BJ (cell line): ENCODE measurements at regions not wholly inside any gene's neighbourhood (a gene's known extent, or its start where the extent isn't known, plus 50 kb on each side); places are given as distances from the start of the nearest gene placed in this dataset.

Experiments used
- CTCF ChIA-PET: fragments of 350-600 bp; formaldehyde crosslinking; extraction: SDS; loops from one replicate; lab custom pipeline; 2021; ENCODE audit warnings: antibody characterized with exemption, inconsistent platforms; lab: Yijun Ruan, JAX
- POLR2A ChIA-PET: fragments of 300-600 bp; sonication (Branson Sonifier 250); formaldehyde crosslinking; extraction: SDS; loops from one replicate; lab custom pipeline; 2021; ENCODE audit warnings: antibody characterized with exemption; lab: Charles Lee
- DNase-seq: peaks from one replicate; pipeline ENCODE4 v3.0.0-alpha.2; 2011; ENCODE audit warnings: low read depth
- H3K27me3 ChIP-seq: 2 replicates; pipeline ENCODE4 v1.6.0; 2011; ENCODE audit warnings: low read length; ENCODE audit not compliant: control insufficient read depth, insufficient read depth
- H3K36me3 ChIP-seq: 2 replicates; pipeline ENCODE4 v1.5.1; 2011; ENCODE audit warnings: low read length; ENCODE audit not compliant: control insufficient read depth, insufficient read depth
- H3K4me3 ChIP-seq: 2 replicates; pipeline ENCODE4 v1.5.1; 2011; ENCODE audit warnings: low read depth, mild to moderate bottlenecking, control low read depth, low read length
- CTCF ChIP-seq: IDR thresholded peaks from 2 replicates; pipeline ENCODE4 v1.5.1; 2011; ENCODE audit warnings: low read depth, mild to moderate bottlenecking, control low read depth, inconsistent platforms, low read length, moderate library complexity; ENCODE audit not compliant: insufficient read depth

GRCh38 chr20:24406750-24407149, 62.7 kb upstream of the SYNDIG1 start:
- ChIA-PET CTCF (interaction anchor here (0.6 to 1.4 kb wide), 2 partner anchors 12 to 203 kb away, joined by 3 to 5 read pairs; no protein-coding TSS in a partner anchor), POLR2A (no interaction called here)

GRCh38 chr20:24406251-24406650, 63.2 kb upstream of the SYNDIG1 start:
- Histone ChIP-seq H3K36me3 (no peaks in the 10 kb centered on the region), H3K27me3 (0 out of 2 replicates have a peak, but pooled peaks cover 1% of the 10 kb centered on the region), H3K4me3 (no peak overlapping the region)
- CTCF ChIA-PET: interaction anchor here (1.4 kb wide), 1 partner anchor 12 kb away, joined by 5 read pairs; no protein-coding TSS in a partner anchor
- POLR2A ChIA-PET: no interaction called here
- no peak for TF ChIP-seq CTCF
- no peak for DNase-seq

More at GRCh38 chr20:24406750-24407149, 62.7 kb upstream of the SYNDIG1 start:
- Histone ChIP-seq H3K36me3 (no peaks in the 10 kb centered on the region), H3K4me3 (no peak overlapping the region), H3K27me3 (peaks cover 1% of the 10 kb centered on the region; the same call in 1 of the 2 replicates)
- no peak for TF ChIP-seq CTCF
- no peak for DNase-seq

GRCh38 chr20:24405810-24406209, 63.6 kb upstream of the SYNDIG1 start:
- H3K27me3 ChIP-seq: no peaks in the 10 kb centered on the region
- no peak for TF ChIP-seq CTCF
- ChIA-PET POLR2A (no interaction called here), CTCF (interaction anchor here (1.4 kb wide), 1 partner anchor 11 kb away, joined by 5 read pairs; no protein-coding TSS in a partner anchor)
- H3K36me3 ChIP-seq: no peaks in the 10 kb centered on the region
- no peak for DNase-seq
- H3K4me3 ChIP-seq: no peak overlapping the region

GRCh38 chr20:24403406-24403805, 66.0 kb upstream of the SYNDIG1 start:
- DNase-seq: no peak
- CTCF ChIA-PET: no interaction called here
- H3K27me3 ChIP-seq: no peaks in the 10 kb centered on the region
- TF ChIP-seq CTCF: no peak
- no peaks in the 10 kb centered on the region for H3K36me3 ChIP-seq
- POLR2A ChIA-PET: no interaction called here
- no peak overlapping the region for H3K4me3 ChIP-seq

- ChIA-PET CTCF (no interaction called here), POLR2A (no interaction called here)
- no peak for DNase-seq
These were observed 67.2 kb upstream of the SYNDIG1 start for GRCh38 chr20:24402188-24402587.

More at GRCh38 chr20:24402188-24402587, 67.2 kb upstream of the SYNDIG1 start:
- no peaks in the 10 kb centered on the region for H3K36me3 ChIP-seq
- no peak for TF ChIP-seq CTCF
- H3K4me3 ChIP-seq: no peak overlapping the region
- H3K27me3 ChIP-seq: no peaks in the 10 kb centered on the region
